ENCODE measurements at regions not wholly inside any gene's neighbourhood (a gene's known extent, or its start where the extent isn't known, plus 50 kb on each side); places are given as distances from the start of the nearest gene placed in this dataset.
A peak's percentile ranks its signal among the peaks of the same experiment; 100 is the strongest.

DNA sequence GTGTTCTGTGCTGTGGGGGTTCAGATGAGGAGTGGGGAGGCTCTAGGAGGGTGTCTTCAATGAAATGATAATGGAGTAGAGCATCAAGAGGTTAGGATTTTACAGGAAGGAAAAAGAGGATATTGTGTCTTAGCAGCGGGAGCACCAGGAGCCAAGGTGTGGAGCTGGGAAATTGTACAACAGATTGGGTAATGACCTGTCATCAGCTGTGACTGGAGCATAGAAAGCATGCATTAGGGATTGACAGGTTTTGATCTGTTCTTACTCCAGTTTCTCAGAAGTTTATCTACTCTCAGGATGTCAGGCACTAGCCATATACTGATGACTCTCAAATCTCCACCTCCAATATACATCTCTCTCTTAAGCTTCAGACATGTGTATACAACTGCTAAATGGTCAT, 196.9 kb downstream of the ARHGAP12 start:
- ATAC-seq (replicated peaks), result no peak
- H3K27ac Mint-ChIP-seq, result no peak overlapping the region
- no peak overlapping the region for H3K4me3 Mint-ChIP-seq
- H3K9me3 Mint-ChIP-seq, result no peaks in the 10 kb centered on the region
- H3K4me1 Mint-ChIP-seq (ENCODE audit: low read depth in 2 of 2), result no peaks in the 10 kb centered on the region
- no peak for DNase-seq
- H3K36me3 Mint-ChIP-seq (ENCODE audit: insufficient read depth), result no peaks in the 10 kb centered on the region
- peaks cover 9 to 20% of the 10 kb centered on the region in 2 donors for H3K27me3 Mint-ChIP-seq

DNA sequence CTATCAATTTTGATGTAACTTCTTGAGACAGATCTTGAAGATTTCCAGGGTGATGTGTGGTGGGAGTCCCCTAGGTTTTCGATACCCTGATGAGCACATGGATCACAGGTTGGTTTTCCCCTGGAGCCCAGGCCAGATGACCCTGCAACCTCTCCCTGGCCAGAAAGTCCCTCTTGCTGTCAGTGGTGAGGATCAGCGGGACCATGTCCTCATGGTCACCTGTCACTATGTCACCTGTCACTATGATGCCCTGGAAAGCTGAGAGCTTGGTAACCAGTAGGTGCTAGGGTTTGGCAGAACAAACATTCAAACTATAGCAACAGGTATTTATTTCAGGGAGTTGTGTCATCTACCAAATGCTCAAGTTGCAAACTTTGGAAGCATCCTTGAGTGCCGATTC, 197.9 kb downstream of the ARHGAP12 start:
- H3K27ac Mint-ChIP-seq, result no peak overlapping the region
- H3K4me3 Mint-ChIP-seq, result no peak overlapping the region
- H3K9me3 Mint-ChIP-seq, result no peaks in the 10 kb centered on the region
- no peaks in the 10 kb centered on the region for H3K36me3 Mint-ChIP-seq (ENCODE audit: insufficient read depth)
- H3K27me3 Mint-ChIP-seq, result peaks cover 9 to 20% of the 10 kb centered on the region in 2 donors
- DNase-seq (no peak), ATAC-seq (replicated peaks) (no peak)
- H3K4me1 Mint-ChIP-seq (ENCODE audit: low read depth in 2 of 2), result no peaks in the 10 kb centered on the region

DNA sequence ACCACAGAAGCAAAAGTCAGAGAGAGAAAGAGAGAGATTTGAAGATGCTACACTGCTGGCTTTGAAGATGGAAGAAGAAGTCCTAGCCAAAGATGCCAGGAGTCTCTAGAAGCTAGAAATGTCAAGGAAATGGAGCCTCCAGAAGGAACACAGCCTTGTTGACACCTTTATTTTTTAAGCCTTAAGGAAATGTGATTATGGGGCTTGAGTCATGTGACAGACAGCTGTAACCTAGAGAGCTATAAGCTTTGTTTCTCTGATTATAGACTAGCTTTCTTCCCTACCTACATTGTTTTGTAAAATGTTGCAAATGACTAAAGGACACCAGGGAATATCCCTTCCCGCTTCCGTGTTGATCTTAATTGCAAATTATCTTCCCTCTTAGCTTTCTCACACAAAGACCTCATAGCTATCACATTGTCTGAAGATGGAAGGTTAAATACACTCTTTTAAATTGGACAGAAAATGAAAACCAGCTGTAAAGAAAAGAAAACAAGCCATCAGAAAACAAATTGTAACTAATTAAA, 199.9 kb downstream of the ARHGAP12 start:
- Mint-ChIP-seq H3K27ac (no peak overlapping the region), H3K27me3 (peaks cover 27% of the 10 kb centered on the region in 2 donors), H3K9me3 (no peaks in the 10 kb centered on the region), H3K36me3 (ENCODE audit: insufficient read depth) (no peaks in the 10 kb centered on the region), H3K4me1 (ENCODE audit: low read depth in 2 of 2) (no peaks in the 10 kb centered on the region), H3K4me3 (no peak overlapping the region)
- ATAC-seq (replicated peaks) (no peak), DNase-seq (no peak)

DNA sequence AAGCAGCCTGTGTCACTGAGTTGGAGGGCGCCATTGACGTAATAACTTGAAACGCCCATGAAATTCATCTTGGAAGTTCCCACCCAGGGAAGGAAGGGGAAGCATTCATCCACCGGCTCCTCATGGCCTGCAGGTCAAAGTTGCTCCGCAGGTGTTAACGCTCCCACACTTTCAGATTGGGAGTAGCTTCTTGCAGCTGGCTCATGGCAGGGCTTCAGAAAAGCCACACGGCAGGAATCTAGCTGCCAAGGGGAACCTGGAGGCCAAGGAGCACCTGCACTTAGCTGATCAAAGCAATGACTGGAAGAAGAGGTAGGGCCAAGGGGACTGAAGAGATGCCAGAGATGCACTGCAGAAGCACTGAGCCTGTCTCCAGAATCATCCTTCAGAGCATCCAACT, 203.2 kb downstream of the ARHGAP12 start:
- H3K4me3 Mint-ChIP-seq, result no peak overlapping the region
- H3K36me3 Mint-ChIP-seq (ENCODE audit: insufficient read depth), result no peaks in the 10 kb centered on the region
- DNase-seq (no peak), ATAC-seq (replicated peaks) (no peak)
- no peak overlapping the region for H3K27ac Mint-ChIP-seq
- no peaks in the 10 kb centered on the region for H3K4me1 Mint-ChIP-seq (ENCODE audit: low read depth in 2 of 2)
- no peaks in the 10 kb centered on the region for H3K9me3 Mint-ChIP-seq
- peaks cover 10 to 41% of the 10 kb centered on the region in 2 donors for H3K27me3 Mint-ChIP-seq

DNA sequence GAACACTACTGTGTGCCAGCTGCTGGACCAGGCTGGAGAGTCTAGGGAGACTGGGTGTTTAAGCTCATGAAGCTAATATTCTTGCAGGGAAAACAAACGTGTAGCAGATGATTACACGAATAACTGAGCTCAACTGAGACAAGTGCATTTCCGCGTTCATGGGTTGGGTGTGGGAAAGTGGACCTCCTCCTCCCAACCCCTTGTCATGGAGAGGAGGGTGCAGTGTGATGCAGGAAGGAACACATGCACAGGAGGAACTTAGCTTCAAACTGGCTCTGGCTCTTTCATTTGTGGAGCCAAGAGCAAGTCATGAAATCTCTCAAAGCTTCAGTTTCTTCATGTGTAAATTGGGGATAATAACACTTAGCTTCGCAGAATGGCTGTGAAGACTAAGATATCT, 204.3 kb downstream of the ARHGAP12 start:
- no peak overlapping the region for H3K4me3 Mint-ChIP-seq
- H3K4me1 Mint-ChIP-seq (ENCODE audit: low read depth in 2 of 2), result no peaks in the 10 kb centered on the region
- peaks cover 12 to 49% of the 10 kb centered on the region in 2 donors for H3K27me3 Mint-ChIP-seq
- ATAC-seq (replicated peaks), result no peak
- no peaks in the 10 kb centered on the region for H3K9me3 Mint-ChIP-seq
- no peaks in the 10 kb centered on the region for H3K36me3 Mint-ChIP-seq (ENCODE audit: insufficient read depth)
- H3K27ac Mint-ChIP-seq, result no peak overlapping the region
- DNase-seq, result no peak

DNA sequence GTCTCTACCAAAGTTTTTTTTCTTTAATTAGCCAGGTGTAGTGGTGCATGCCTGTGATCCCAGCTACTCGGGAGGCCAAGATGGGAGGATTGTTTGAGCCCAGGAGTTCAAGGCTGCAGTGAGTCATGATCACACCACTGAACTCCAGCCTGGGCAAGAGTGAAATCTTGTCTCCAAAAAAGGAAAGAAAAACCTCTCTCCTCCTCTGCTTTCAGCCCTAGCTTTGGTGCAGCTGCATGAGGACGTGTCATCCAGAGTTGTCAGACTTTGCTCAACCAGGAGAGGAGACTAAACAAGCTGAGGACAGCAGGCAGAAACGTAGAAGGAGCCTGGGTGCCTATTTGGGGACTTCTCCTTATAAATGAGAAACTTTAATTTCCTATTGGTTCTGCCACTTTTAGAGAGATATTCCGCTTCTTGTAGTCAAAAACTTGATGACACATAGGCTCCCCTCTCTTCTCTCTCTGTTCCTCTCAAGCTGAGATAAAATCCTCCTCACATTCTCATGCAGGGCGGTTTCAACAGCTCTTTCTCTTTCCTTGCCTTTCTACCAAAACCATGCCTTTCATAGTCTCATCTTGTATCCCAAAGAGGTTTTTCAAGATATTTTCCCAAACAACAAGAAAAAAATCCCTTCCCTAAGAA, 205.4 kb downstream of the ARHGAP12 start:
- H3K4me3 Mint-ChIP-seq, result no peak overlapping the region
- H3K27ac Mint-ChIP-seq, result no peak overlapping the region
- DNase-seq (no peak), ATAC-seq (replicated peaks) (no peak)
- H3K36me3 Mint-ChIP-seq (ENCODE audit: insufficient read depth), result no peaks in the 10 kb centered on the region
- H3K9me3 Mint-ChIP-seq, result no peaks in the 10 kb centered on the region
- H3K27me3 Mint-ChIP-seq, result peaks cover 16 to 55% of the 10 kb centered on the region in 2 donors
- no peaks in the 10 kb centered on the region for H3K4me1 Mint-ChIP-seq (ENCODE audit: low read depth in 2 of 2)

DNA sequence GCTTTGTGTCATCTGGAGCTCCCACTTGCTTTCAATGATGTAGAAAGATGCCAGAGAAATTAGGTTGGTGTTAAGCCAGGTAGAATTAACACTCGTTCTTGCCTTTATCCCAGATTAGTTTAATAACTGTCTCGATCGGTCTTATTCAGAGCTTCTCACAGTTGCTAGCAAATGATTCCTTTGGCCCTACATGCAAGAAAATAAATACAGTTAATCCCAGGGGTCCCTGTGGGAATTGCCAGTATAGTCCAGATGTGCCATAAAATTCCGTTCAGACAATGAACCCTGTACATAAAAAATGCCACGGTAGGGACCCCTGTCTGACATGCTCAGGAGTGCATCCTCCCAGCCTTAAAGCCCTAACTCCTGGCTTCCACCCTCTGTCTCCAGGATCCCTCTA, 207.5 kb downstream of the ARHGAP12 start:
- no peak for DNase-seq
- Mint-ChIP-seq H3K9me3 (no peaks in the 10 kb centered on the region), H3K36me3 (ENCODE audit: insufficient read depth) (no peaks in the 10 kb centered on the region), H3K4me3 (no peak overlapping the region), H3K27ac (no peak overlapping the region), H3K27me3 (peaks cover 23 to 71% of the 10 kb centered on the region in 2 donors), H3K4me1 (ENCODE audit: low read depth in 2 of 2) (no peaks in the 10 kb centered on the region)
- ATAC-seq (replicated peaks), result no peak

DNA sequence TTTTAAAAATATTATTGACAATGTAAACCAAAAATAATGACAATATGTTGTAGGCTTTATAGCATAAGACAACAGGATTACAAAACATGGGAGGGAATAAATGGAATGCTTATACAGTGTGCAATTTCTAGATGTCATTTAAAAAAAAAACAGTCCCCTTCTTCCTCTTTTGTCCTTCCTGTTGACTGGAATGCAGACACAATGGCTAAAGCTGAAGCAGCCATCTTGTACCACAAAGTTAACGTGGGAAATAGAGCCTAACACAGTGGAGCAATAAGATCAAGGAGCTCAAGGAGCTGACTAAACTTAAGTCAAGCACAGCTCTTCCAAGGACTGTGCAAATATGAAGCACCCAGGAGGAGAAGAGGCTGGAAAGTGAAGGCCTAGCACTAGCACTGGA, 208.1 kb downstream of the ARHGAP12 start:
- Mint-ChIP-seq H3K4me3 (no peak overlapping the region), H3K27me3 (peaks cover 23 to 70% of the 10 kb centered on the region in 2 donors), H3K4me1 (ENCODE audit: low read depth in 2 of 2) (no peaks in the 10 kb centered on the region), H3K36me3 (ENCODE audit: insufficient read depth) (no peaks in the 10 kb centered on the region), H3K9me3 (no peaks in the 10 kb centered on the region), H3K27ac (no peak overlapping the region)
- ATAC-seq (replicated peaks) (no peak), DNase-seq (no peak)

DNA sequence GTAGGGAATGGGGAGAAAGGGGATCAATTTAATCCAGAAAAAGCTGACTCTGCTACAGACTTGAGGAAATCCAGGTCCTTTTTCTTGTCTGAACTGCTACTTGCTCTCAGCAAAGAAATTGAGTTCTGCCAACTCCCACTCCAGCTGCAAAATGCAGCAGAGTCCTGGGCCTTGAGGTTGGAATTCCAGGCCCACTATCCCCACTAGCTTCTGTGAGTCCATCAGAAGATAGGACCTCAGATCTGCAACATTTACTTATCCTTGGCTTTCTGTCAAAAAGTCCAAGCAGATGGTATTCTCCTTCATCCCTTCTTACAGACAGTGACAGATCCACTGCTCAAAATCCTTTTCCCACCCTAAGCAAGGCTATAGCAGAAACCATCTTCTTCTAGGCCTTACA, 219.2 kb downstream of the ARHGAP12 start:
- no peaks in the 10 kb centered on the region for H3K36me3 Mint-ChIP-seq (ENCODE audit: insufficient read depth)
- peaks cover 7 to 14% of the 10 kb centered on the region in 2 donors for H3K4me1 Mint-ChIP-seq (ENCODE audit: low read depth in 2 of 2)
- peaks cover 2 to 14% of the 10 kb centered on the region in 2 donors for H3K9me3 Mint-ChIP-seq
- no peak overlapping the region for H3K27ac Mint-ChIP-seq
- no peak for DNase-seq
- no peak overlapping the region for H3K4me3 Mint-ChIP-seq
- peaks cover 0 to 10% of the 10 kb centered on the region in 2 donors for H3K27me3 Mint-ChIP-seq
- ATAC-seq (replicated peaks), result no peak

DNA sequence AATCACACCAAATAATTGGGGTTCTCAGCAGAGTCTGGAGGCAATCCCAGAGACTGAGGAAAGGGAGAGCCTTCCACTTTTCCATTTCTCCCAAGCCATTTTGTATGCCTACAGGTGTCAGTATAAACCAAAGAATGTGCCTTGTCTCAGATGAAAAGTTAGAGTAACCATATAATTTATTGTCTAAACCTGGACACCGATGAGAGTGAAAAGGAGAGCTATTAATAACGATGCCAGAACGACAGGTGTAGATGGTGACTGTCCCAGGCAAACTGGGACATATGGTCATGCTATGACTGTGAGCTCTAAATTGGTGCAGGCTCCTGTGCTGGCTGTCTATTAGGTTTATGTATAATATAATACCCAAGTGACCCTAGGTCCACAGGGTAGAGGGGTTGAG, 219.6 kb downstream of the ARHGAP12 start:
- H3K27me3 Mint-ChIP-seq, result peaks cover 0 to 10% of the 10 kb centered on the region in 2 donors
- H3K4me3 Mint-ChIP-seq, result no peak overlapping the region
- no peak for ATAC-seq (replicated peaks)
- H3K27ac Mint-ChIP-seq, result no peak overlapping the region
- peaks cover 2 to 14% of the 10 kb centered on the region in 2 donors for H3K9me3 Mint-ChIP-seq
- no peak for DNase-seq
- no peaks in the 10 kb centered on the region for H3K36me3 Mint-ChIP-seq (ENCODE audit: insufficient read depth)
- peaks cover 7 to 14% of the 10 kb centered on the region in 2 donors for H3K4me1 Mint-ChIP-seq (ENCODE audit: low read depth in 2 of 2)

DNA sequence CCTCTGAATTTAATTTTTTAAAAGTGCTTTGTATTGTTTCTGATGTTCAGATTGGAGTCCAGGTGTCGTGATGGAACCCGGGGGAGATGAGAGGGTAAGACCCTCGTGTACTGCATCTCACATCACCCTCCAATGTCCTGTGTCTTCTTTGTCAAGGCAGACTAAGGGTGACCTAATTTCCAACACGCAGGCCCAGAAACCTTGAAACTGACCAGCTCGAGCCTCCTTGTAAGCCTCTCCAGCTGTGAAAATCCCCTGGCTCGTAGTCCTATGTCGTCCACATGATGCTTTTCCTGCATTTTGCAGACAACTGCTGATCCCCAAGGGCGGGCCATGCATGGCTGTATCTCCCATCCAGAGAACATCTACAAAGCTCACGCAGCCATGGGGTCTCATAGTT, 220.2 kb downstream of the ARHGAP12 start:
- DNase-seq (no peak), ATAC-seq (replicated peaks) (no peak)
- peaks cover 7 to 14% of the 10 kb centered on the region in 2 donors for H3K4me1 Mint-ChIP-seq (ENCODE audit: low read depth in 2 of 2)
- peaks cover 0 to 10% of the 10 kb centered on the region in 2 donors for H3K27me3 Mint-ChIP-seq
- peaks cover 2 to 14% of the 10 kb centered on the region in 2 donors for H3K9me3 Mint-ChIP-seq
- no peak overlapping the region for H3K27ac Mint-ChIP-seq
- H3K36me3 Mint-ChIP-seq (ENCODE audit: insufficient read depth), result no peaks in the 10 kb centered on the region
- no peak overlapping the region for H3K4me3 Mint-ChIP-seq

DNA sequence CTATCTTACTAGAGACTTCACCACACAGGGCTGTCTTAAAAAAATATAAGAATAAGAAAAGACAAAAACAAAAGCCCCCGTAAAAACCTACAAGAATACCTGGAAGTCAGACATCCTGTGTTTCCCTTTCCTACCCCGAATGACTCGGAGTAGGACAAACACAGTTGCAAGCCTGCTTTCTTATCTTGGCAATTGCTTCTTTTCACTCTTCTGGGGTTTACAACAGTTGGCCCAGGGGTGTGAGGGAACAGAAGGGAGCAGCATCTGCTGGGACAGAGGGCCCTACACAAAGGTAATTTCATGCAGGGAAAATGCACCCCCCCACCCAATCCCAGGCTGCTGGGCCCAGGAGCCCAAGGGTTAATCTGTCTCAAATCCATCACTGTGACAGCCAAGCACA, 220.6 kb downstream of the ARHGAP12 start:
- peak overlapping the region; percentile 25 to 39 for H3K4me3 Mint-ChIP-seq
- peaks cover 0 to 10% of the 10 kb centered on the region in 2 donors for H3K27me3 Mint-ChIP-seq
- peaks cover 7 to 14% of the 10 kb centered on the region in 2 donors for H3K4me1 Mint-ChIP-seq (ENCODE audit: low read depth in 2 of 2)
- peaks cover 2 to 13% of the 10 kb centered on the region in 2 donors for H3K9me3 Mint-ChIP-seq
- H3K36me3 Mint-ChIP-seq (ENCODE audit: insufficient read depth), result no peaks in the 10 kb centered on the region
- ATAC-seq (replicated peaks) (no peak), DNase-seq (no peak)
- H3K27ac Mint-ChIP-seq, result peak overlapping the region in 1 of 2 donors; percentile 34

DNA sequence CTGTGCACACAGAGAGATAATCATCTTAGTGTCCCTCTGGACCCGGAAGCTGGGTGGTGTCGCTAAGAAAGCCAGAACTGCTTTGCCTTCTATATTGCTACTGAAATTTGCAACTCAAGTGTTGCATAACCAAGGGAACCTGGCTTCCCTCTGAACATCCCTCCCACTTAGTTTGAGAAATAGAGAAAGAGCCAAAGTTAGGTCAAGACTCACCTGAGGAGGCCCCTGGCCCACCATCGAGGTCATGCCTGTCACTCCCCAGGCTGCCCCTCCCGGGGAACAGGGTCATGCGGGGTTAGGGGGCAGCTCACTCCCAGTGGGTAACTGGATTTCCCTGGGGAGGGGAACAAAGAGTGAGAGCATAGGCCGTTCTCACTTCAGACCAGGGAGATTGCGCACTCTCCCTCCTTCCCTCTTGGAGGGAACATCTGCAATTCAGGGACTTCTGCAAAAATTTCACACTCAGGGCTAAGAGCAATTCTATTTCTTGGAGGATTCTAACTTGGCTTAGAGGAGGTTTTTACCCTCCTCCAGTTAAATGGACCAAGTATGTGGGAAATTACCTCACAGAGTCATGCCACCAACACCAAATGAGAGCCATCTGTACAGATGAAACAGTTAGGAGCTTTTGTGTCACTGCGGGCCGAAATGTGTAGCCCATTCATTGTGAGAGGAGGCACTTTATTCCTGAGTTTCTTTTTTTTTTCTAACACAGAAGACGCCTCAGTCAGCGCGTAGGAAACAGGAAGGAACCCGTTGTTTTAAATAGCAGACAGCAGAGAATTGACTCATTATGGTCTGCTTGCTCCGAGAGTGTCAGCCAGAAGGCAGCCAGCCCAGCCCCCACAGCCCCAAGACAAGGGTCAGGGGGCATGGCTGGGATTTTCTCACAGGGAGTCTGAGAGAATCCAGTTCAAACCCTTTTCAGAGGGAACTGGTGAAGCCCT, 221.3 kb downstream of the ARHGAP12 start:
- DNase-seq (no peak), ATAC-seq (replicated peaks) (peak; percentile 50)
- Mint-ChIP-seq H3K9me3 (peaks cover 2 to 6% of the 10 kb centered on the region in 2 donors), H3K27me3 (peaks cover 0 to 10% of the 10 kb centered on the region in 2 donors), H3K27ac (peak overlapping the region; percentile 34 to 36), H3K36me3 (ENCODE audit: insufficient read depth) (no peaks in the 10 kb centered on the region), H3K4me1 (ENCODE audit: low read depth in 2 of 2) (peaks cover 7 to 14% of the 10 kb centered on the region in 2 donors), H3K4me3 (peak overlapping the region; percentile 25 to 39)
